ENCODE measurements at regions not wholly inside any gene's neighbourhood (a gene's known extent, or its start where the extent isn't known, plus 50 kb on each side); places are given as distances from the start of the nearest gene placed in this dataset.

DNA sequence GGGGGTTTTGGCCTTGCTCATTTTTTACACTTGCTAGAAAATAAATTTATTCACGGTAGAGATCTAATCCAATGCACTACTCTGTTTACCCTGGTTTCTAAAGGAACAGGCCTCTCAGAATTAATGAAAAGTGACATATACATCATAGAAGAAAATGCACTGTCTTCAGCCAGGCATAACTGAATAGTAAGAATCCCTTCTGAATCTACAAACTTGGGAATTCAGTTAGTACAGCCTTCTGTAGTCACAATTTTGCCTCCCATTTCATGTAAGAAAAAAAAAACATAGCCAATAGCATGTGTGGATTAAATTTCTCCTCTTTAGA lies 197.3 kb downstream of the CAAP1 start:
- Mint-ChIP-seq H3K36me3 (ENCODE audit: low read depth) (no peaks in the 10 kb centered on the region), H3K27me3 (no peaks in the 10 kb centered on the region), H3K4me3 (no peak overlapping the region), H3K27ac (no peak overlapping the region), H3K9me3 (peaks cover 13% of the 10 kb centered on the region), H3K4me1 (ENCODE audit: low read depth) (no peaks in the 10 kb centered on the region)
- TF ChIP-seq, protein P1, sequence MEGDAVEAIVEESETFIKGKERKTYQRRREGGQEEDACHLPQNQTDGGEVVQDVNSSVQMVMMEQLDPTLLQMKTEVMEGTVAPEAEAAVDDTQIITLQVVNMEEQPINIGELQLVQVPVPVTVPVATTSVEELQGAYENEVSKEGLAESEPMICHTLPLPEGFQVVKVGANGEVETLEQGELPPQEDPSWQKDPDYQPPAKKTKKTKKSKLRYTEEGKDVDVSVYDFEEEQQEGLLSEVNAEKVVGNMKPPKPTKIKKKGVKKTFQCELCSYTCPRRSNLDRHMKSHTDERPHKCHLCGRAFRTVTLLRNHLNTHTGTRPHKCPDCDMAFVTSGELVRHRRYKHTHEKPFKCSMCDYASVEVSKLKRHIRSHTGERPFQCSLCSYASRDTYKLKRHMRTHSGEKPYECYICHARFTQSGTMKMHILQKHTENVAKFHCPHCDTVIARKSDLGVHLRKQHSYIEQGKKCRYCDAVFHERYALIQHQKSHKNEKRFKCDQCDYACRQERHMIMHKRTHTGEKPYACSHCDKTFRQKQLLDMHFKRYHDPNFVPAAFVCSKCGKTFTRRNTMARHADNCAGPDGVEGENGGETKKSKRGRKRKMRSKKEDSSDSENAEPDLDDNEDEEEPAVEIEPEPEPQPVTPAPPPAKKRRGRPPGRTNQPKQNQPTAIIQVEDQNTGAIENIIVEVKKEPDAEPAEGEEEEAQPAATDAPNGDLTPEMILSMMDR (IDR thresholded peaks at IDR 0.05) = no peak
- intact Hi-C loops (cut with micrococcal nuclease) = no loop called here
- no peak for ATAC-seq
- CTCF ChIA-PET = no interaction called here
- DNase-seq = no peak
- POLR2A ChIA-PET = no interaction called here

DNA sequence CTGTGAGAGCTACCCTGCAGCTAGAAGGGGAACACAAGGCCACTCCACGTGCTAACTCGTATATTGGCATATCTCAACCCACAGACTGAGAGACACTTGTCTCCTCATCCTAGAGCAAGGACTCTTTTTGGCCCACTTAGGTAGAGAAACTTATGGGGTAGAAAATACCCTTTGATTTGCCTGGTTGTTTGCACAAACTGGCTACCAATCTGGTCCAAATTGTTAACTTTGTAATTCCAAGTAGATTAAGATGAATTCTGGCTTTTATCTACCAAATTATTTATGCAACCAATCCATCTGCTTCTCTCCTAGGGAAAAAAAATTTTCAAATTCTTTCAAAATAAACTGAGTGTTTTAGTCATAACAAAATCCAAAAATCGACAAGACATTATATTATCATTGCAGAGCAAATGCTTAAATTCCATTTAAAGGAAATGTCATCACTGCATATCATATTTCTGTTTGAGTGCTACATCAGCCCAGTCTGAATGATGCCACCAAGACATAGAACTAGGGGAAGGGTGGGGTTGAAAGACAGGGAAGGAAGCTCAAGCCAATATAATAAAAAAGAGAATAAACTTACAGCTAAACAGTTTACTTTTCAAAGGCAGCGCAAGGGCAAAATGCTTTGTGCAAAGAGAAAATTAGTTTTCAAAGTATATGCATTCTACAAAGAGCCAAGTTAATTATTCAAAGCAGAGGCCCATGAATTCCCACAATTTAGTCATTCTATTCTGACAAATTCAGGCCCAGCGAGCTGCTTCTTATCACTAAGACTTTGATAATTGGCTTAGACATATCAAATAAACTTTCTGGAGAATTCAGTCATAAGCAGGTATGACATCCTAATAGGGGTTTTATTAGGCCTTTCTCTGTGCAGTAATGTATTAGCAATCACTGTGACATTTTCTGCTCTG lies 198.0 kb downstream of the CAAP1 start:
- no peak for ATAC-seq
- Mint-ChIP-seq H3K36me3 (ENCODE audit: low read depth) (no peaks in the 10 kb centered on the region), H3K9me3 (peaks cover 10% of the 10 kb centered on the region), H3K4me1 (ENCODE audit: low read depth) (no peaks in the 10 kb centered on the region), H3K4me3 (no peak overlapping the region), H3K27ac (no peak overlapping the region), H3K27me3 (no peaks in the 10 kb centered on the region)
- DNase-seq = no peak
- intact Hi-C loops (cut with micrococcal nuclease) = no loop called here
- ChIA-PET POLR2A (no interaction called here), CTCF (no interaction called here)
- TF ChIP-seq, protein P1 (IDR thresholded peaks at IDR 0.05) = no peak

DNA sequence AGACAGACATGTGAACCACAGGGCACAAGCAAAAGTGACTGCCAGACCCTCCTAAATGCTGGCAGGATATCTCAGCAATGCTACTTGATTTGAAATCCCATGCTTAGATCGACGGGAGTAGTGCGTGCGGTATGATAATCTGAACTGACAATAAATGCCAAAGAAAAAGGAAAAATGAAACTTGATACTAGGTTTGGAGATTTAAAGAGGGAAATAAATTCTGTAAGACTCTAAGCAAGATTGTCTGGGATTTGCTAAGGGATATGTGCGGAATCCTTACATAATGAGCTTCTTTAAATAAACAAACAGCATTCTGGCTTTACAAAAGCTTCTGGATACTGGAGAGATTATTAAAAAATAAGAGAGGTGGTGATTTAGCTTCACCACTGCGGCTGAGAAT lies 203.6 kb downstream of the CAAP1 start:
- ChIA-PET POLR2A (no interaction called here), CTCF (interaction anchor here (1.2 kb wide), 1 partner anchor 12 kb away, joined by 3 read pairs; no protein-coding TSS in a partner anchor)
- ATAC-seq (no peak), DNase-seq (no peak)
- intact Hi-C loops (cut with micrococcal nuclease) = no loop called here
- no peak overlapping the region for H3K27ac Mint-ChIP-seq
- H3K36me3 Mint-ChIP-seq (ENCODE audit: low read depth) = no peaks in the 10 kb centered on the region
- peaks cover 3% of the 10 kb centered on the region for H3K27me3 Mint-ChIP-seq
- no peak overlapping the region for H3K4me3 Mint-ChIP-seq
- TF ChIP-seq, protein P1 (IDR thresholded peaks at IDR 0.05) = no peak
- no peaks in the 10 kb centered on the region for H3K4me1 Mint-ChIP-seq (ENCODE audit: low read depth)
- H3K9me3 Mint-ChIP-seq = no peaks in the 10 kb centered on the region

DNA sequence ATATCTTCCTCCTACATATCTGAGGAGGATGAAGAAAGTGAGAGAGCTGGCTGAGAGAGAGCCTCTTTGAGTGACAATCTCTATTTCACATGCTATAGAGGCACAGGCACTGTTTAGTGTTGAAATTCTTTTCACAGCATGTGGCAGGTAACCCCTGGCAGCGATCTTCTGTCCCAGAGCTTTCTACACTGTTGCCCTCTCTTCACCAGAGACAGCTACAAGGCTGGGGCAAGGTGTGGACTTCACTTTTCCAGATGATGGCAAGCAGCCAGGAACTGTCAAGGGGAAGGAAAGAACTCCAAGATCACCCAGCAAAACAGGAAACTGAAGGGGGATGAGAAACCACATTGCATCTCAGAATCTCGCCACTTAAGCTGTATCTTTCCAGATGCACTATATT lies 205.2 kb downstream of the CAAP1 start:
- DNase-seq (no peak), ATAC-seq (no peak)
- Mint-ChIP-seq H3K27ac (no peak overlapping the region), H3K36me3 (ENCODE audit: low read depth) (no peaks in the 10 kb centered on the region), H3K4me1 (ENCODE audit: low read depth) (no peaks in the 10 kb centered on the region), H3K9me3 (no peaks in the 10 kb centered on the region), H3K27me3 (peaks cover 3% of the 10 kb centered on the region), H3K4me3 (no peak overlapping the region)
- ChIA-PET POLR2A (no interaction called here), CTCF (no interaction called here)
- TF ChIP-seq, protein P1 (IDR thresholded peaks at IDR 0.05) = no peak
- intact Hi-C loops (cut with micrococcal nuclease) = no loop called here

DNA sequence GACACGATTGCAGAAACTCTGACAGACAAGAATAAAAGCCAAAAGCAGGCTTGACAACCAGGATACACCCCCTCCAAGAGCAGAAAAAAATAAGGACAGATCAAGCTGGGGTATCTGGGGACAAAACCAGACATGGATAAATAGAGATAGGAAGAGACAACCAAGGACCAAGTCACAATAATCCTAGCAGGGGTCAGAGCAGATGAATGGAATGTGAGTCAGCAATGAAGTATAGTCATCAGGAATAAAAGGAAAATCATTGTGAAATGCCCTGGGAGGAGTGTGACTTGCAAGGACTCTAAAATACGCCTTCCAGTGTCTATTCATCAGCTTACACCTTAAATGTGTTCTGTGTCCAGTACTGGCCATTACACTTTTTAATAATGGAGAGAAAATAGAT lies 206.8 kb downstream of the CAAP1 start:
- Mint-ChIP-seq H3K4me3 (no peak overlapping the region), H3K27me3 (peaks cover 3% of the 10 kb centered on the region), H3K9me3 (no peaks in the 10 kb centered on the region), H3K36me3 (ENCODE audit: low read depth) (no peaks in the 10 kb centered on the region), H3K4me1 (ENCODE audit: low read depth) (no peaks in the 10 kb centered on the region), H3K27ac (no peak overlapping the region)
- DNase-seq (no peak), ATAC-seq (no peak)
- intact Hi-C loops (cut with micrococcal nuclease) = no loop called here
- TF ChIP-seq, protein P1 (IDR thresholded peaks at IDR 0.05) = no peak
- ChIA-PET CTCF (no interaction called here), POLR2A (no interaction called here)
